Spleen (tissue), 11 donors: ENCODE measurements at regions not wholly inside any gene's neighbourhood (a gene's known extent, or its start where the extent isn't known, plus 50 kb on each side); places are given as distances from the start of the nearest gene placed in this dataset.

Experiments
- DNase-seq: peaks from one replicate; pipeline ENCODE4 v3.0.0-alpha.2; 2020
- H3K27ac ChIP-seq, 8 donors: fragments of 200-600 bp; sonication (generic) in 7 of 8; 1 replicate in 4 of 8; 2 replicates in 4 of 8; pipeline versions ENCODE4 v1.5.0 to v1.8.0; 2016 to 2021; ENCODE audit warnings: inconsistent platforms in 4 of 8, mild to moderate bottlenecking in 4 of 8, moderate library complexity in 1 of 8
- H3K27me3 ChIP-seq, 7 donors: fragments of 200-600 bp; sonication (generic) in 6 of 7; replicated peaks in 1 of 7; 1 replicate in 4 of 7; 2 replicates in 3 of 7; pipeline versions ENCODE4 v1.5.0 to v1.8.0; 2016 to 2021; ENCODE audit warnings: inconsistent platforms in 3 of 7, mild to moderate bottlenecking in 1 of 7
- H3K36me3 ChIP-seq, 6 donors: fragments of 200-600 bp; sonication (generic) in 5 of 6; 1 replicate in 4 of 6; 2 replicates in 2 of 6; pipeline versions ENCODE4 v1.5.0 to v1.8.0; 2016 to 2021; ENCODE audit warnings: inconsistent platforms in 2 of 6
- H3K4me1 ChIP-seq, 6 donors: fragments of 200-600 bp; sonication (generic) in 5 of 6; 1 replicate in 3 of 6; 2 replicates in 3 of 6; pipeline versions ENCODE4 v1.5.0 to v1.8.0; 2016 to 2021; ENCODE audit warnings: inconsistent platforms in 3 of 6
- H3K4me3 ChIP-seq, 8 donors: fragments of 200-600 bp; sonication (generic) in 7 of 8; 1 replicate in 4 of 8; 2 replicates in 4 of 8; pipeline versions ENCODE4 v1.5.0 to v1.8.0; 2016 to 2021; ENCODE audit warnings: inconsistent platforms in 4 of 8, mild to moderate bottlenecking in 4 of 8, moderate library complexity in 2 of 8
- H3K9me3 ChIP-seq, 8 donors: fragments of 200-600 bp; sonication (generic) in 7 of 8; 1 replicate in 4 of 8; 2 replicates in 4 of 8; pipeline versions ENCODE4 v1.5.0 to v1.8.0; 2016 to 2021; ENCODE audit warnings: inconsistent platforms in 4 of 8
- CTCF ChIP-seq, 11 experiments: fragments of 200-600 bp in 7 of 11; fragments of 450-650 bp in 4 of 11; sonication (generic) in 4 of 11; IDR thresholded peaks in 8 of 11; conservative IDR thresholded peaks in 3 of 11; 1 replicate in 7 of 11; 2 replicates in 4 of 11; pipeline versions ENCODE4 v1.4.0 to v1.8.0; 2016 to 2021; ENCODE audit warnings: antibody characterized with exemption in 11 of 11, inconsistent platforms in 4 of 11, mild to moderate bottlenecking in 1 of 11
- POLR2A ChIP-seq, 3 donors: fragments of 450-650 bp; IDR thresholded peaks; one replicate each; pipeline ENCODE4 v1.5.1; 2017; ENCODE audit warnings: antibody characterized with exemption in 3 of 3, mild to moderate bottlenecking in 1 of 3
- POLR2AphosphoS5 ChIP-seq, 3 donors: sonication (generic); formaldehyde crosslinking; IDR thresholded peaks; one replicate each; pipeline ENCODE4 v1.5.1; 2017; ENCODE audit warnings: antibody characterized with exemption in 3 of 3
- WGBS, 5 donors: extraction: QIAGEN DNeasy Blood & Tissue Kit in 3 of 5; methylation state at CpG; one replicate each; pipeline versions ENCODE4 v1.1.5 to v1.1.7; 2013 to 2018; 5-methylcytosine and 5-hydroxymethylcytosine counted together
- intact Hi-C: fragments of 100-400 bp; cut with DNase I; formaldehyde crosslinking; loops from one replicate; pipeline ENCODE4 v1.15.0; 2023; ENCODE audit warnings: low total_unique reads
- donor health status: healthy with polysubstance abuse.
- donor health status: DM: no; HTN: no; CAD: no; lungs with moderate emphysema.
- donor health status: DM: no; HTN: no; CAD: no.
- donor health status: Bipolar disorder and iron deficiency.
- donor health status: healthy.
- donor health status: DM: no; HTN: no; CAD: no.
- donor health status: DM: yes; HTN: yes; CAD: no.

DNA sequence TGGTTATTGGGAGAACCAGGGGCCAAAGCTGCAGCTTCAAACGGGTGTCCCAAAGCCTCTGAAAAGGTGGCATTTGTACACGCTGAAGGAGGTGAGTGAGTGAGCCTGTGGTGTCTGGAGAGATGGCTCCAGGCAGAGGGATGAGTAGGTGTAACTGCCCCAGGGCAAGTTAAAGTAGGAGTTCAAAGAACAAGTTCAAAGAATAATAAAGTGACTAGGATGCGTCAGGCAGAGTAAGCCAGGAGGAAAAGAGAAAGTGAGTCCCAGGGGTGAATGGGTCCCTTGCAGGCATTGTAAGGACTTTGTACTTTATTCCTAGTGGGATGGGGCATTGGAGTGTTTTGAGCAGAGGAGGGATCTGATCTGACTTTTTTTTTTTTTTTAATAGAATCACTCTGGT, 201.4 kb upstream of the PWP1 start:
- Histone ChIP-seq H3K4me1 (peaks cover 0 to under 1% (median 0%) of the 10 kb centered on the region in 6 donors), H3K36me3 (no peaks in the 10 kb centered on the region), H3K27me3 (no peaks in the 10 kb centered on the region), H3K9me3 (no peaks in the 10 kb centered on the region), H3K27ac (no peak overlapping the region), H3K4me3 (no peak overlapping the region)
- TF ChIP-seq CTCF (IDR thresholded peaks at IDR 0.05 in 8 of 11, conservative IDR thresholded peaks at IDR 0.05 in 3 of 11) (no peak), POLR2AphosphoS5 (IDR thresholded peaks at IDR 0.05) (no peak), POLR2A (IDR thresholded peaks at IDR 0.05) (no peak)
- DNase-seq, result no peak
- WGBS, 5 donors, result 75 to 88% (median 84%) methylated on average over 3 of the region's 3 CpGs
- intact Hi-C loops, result no loop called here

- H3K36me3 ChIP-seq, result no peaks in the 10 kb centered on the region
- no peak for DNase-seq
- intact Hi-C loops, result no loop called here
- WGBS, 5 donors, result 79 to 97% (median 90%) methylated on average over 1 of the region's 1 CpG
- H3K9me3 ChIP-seq, result no peaks in the 10 kb centered on the region
- no peak overlapping the region for H3K27ac ChIP-seq
- no peaks in the 10 kb centered on the region for H3K27me3 ChIP-seq
- no peak for TF ChIP-seq CTCF (IDR thresholded peaks at IDR 0.05 in 8 of 11, conservative IDR thresholded peaks at IDR 0.05 in 3 of 11)
- no peak overlapping the region for H3K4me3 ChIP-seq
- peaks cover 0 to 7% (median 0%) of the 10 kb centered on the region in 6 donors for H3K4me1 ChIP-seq
These were observed 200.7 kb upstream of the PWP1 start for GRCh38 chr12:107484941-107485340.

DNA sequence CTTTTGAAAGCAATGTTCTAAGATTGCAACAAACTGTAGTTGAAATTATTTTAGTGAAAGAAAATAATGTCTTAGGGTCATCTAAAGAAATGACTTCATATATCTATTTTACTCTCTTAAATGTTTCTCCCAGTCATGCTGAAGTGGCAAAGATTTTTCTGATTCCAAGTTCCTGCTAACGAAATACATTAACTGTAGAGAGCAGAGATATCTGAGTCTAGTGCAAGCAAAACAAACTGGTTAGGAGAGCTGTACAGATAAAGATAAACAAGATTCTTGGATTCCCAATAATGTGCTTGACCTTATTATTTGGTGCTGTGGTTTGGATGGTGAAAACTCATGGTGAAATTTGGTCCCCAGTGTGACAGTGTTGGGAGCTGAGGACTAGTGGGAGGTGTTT, 199.9 kb upstream of the PWP1 start:
- Histone ChIP-seq H3K4me3 (no peak overlapping the region), H3K27me3 (no peaks in the 10 kb centered on the region), H3K27ac (no peak overlapping the region), H3K4me1 (peaks cover 0 to 15% (median 0%) of the 10 kb centered on the region in 6 donors), H3K36me3 (no peaks in the 10 kb centered on the region), H3K9me3 (no peaks in the 10 kb centered on the region)
- no peak for DNase-seq
- intact Hi-C loops, result no loop called here
- no peak for TF ChIP-seq POLR2A (IDR thresholded peaks at IDR 0.05)
- no peak for TF ChIP-seq CTCF (IDR thresholded peaks at IDR 0.05 in 8 of 11, conservative IDR thresholded peaks at IDR 0.05 in 3 of 11)
- no peak for TF ChIP-seq POLR2AphosphoS5 (IDR thresholded peaks at IDR 0.05)
- 64 to 85% (median 75%) methylated on average over 1 of the region's 1 CpG for WGBS, 5 donors

GRCh38 chr12:107486140-107486892, 199.3 kb upstream of the PWP1 start:
- no peak overlapping the region for H3K27ac ChIP-seq
- H3K36me3 ChIP-seq, result no peaks in the 10 kb centered on the region
- no peak for DNase-seq
- intact Hi-C loops, result no loop called here
- H3K4me3 ChIP-seq, result no peak overlapping the region
- H3K27me3 ChIP-seq, result no peaks in the 10 kb centered on the region
- TF ChIP-seq CTCF (IDR thresholded peaks at IDR 0.05 in 8 of 11, conservative IDR thresholded peaks at IDR 0.05 in 3 of 11), result no peak
- no peak for TF ChIP-seq POLR2AphosphoS5 (IDR thresholded peaks at IDR 0.05)
- no peak for TF ChIP-seq POLR2A (IDR thresholded peaks at IDR 0.05)
- no peaks in the 10 kb centered on the region for H3K9me3 ChIP-seq
- 47 to 69% (median 63%) methylated on average over 2 of the region's 2 CpGs for WGBS, 5 donors
- peaks cover 0 to 19% (median 1%) of the 10 kb centered on the region in 6 donors for H3K4me1 ChIP-seq
